AG04449 (cell line): ENCODE measurements at regions not wholly inside any gene's neighbourhood (a gene's known extent, or its start where the extent isn't known, plus 50 kb on each side); places are given as distances from the start of the nearest gene placed in this dataset.
"Not testable (repeated sequence)": the region's sequence is repeated elsewhere in the genome, so short reads cannot be mapped to it uniquely, and the experiment has no call there.

Experiments used
- CTCF ChIA-PET: fragments of 350-600 bp; formaldehyde crosslinking; extraction: SDS; loops from one replicate; lab custom pipeline; 2021; ENCODE audit warnings: antibody characterized with exemption; lab: Yijun Ruan, JAX
- POLR2A ChIA-PET: fragments of 400-600, 350-600 bp; formaldehyde crosslinking; extraction: SDS; loops from one replicate; lab custom pipeline; 2020; ENCODE audit warnings: antibody characterized with exemption, inconsistent platforms; lab: Yijun Ruan, JAX
- DNase-seq: peaks from one replicate; pipeline ENCODE4 v3.0.0-alpha.2; 2010; ENCODE audit warnings: low read depth, low spot score
- H3K4me3 ChIP-seq: 2 replicates; pipeline ENCODE4 v1.5.1; 2011; ENCODE audit warnings: low read depth, mild to moderate bottlenecking, control low read depth, low read length
- CTCF ChIP-seq: IDR thresholded peaks from one replicate; pipeline ENCODE4 v1.5.1; 2011; ENCODE audit warnings: mild to moderate bottlenecking, moderate library complexity, low read length, control low read depth, inconsistent platforms; ENCODE audit not compliant: insufficient read depth; ENCODE audit errors: missing control alignments

DNA sequence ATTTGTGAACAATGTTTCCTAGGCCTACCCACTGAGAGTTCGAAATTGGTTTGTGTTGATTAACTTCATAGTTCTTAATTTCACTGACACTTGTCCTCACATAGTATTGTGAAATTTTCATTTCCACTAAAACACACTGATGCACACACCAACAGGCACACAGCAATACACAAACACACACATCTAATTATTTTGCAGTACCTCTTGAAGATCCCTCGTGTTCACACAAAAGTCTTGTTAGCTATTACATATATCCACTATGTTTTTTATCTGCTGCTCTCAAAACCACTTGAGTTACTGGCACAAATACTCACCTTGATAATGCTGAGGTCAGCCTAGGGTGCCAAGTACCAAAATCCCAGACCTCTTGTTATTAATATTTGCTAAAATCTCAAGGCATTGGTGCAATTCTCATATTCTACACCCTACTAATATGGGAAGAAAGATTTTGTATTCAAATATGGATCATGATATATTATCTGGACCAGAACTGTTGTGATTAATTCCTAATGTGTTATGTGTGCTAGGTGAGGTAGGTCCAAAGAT lies 767.4 kb upstream of the CDH10 start:
- ChIA-PET CTCF (no interaction called here), POLR2A (no interaction called here)
- TF ChIP-seq CTCF: no peak
- no peak for DNase-seq
- no peak overlapping the region for H3K4me3 ChIP-seq

DNA sequence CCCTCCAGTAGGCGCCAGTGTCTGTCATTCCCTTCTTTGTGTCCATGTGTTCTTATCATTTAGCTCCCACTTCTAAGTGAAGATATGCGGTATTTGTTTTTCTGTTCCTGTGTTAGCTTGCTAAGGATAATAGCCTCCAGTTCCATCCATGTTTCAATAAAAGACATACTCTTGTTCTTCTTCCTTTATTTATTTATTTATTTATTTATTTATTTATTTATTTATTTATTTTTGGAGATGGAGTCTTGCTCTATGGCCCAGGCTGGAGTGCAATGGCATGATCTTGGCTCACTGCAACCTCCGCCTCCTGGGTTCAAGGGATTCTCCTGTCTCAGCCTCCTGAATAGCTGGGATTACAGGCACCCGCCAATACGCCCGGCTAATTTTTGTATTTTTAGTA lies 762.6 kb upstream of the CDH10 start:
- POLR2A ChIA-PET, CTCF ChIA-PET, H3K4me3 ChIP-seq, DNase-seq: not testable (repeated sequence)

DNA sequence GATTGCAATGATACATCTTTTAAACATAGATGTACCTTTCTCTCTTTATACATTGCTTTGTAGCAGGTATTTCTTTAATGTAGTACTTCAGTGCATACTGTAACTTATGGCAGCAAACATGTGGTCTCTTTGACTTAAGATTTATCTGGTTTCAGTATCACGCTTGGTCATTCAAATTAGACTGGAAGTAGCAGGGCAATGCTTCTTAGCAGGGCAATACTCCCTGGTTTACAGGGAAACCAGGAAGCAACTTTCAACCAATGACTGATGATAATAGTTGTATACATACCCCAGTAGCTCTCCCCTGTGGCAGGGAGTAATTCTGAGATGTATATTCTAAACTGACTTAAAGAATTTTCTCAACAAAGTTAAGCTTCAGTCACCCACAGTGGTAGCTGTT lies 761.1 kb upstream of the CDH10 start:
- no peak for TF ChIP-seq CTCF
- DNase-seq: no peak
- ChIA-PET POLR2A (no interaction called here), CTCF (no interaction called here)
- H3K4me3 ChIP-seq: no peak overlapping the region

GRCh38 chr5:25399878-25400480 lies 755.2 kb upstream of the CDH10 start:
- DNase-seq: no peak
- POLR2A ChIA-PET: no interaction called here
- no peak overlapping the region for H3K4me3 ChIP-seq
- no peak for TF ChIP-seq CTCF
- CTCF ChIA-PET: no interaction called here

DNA sequence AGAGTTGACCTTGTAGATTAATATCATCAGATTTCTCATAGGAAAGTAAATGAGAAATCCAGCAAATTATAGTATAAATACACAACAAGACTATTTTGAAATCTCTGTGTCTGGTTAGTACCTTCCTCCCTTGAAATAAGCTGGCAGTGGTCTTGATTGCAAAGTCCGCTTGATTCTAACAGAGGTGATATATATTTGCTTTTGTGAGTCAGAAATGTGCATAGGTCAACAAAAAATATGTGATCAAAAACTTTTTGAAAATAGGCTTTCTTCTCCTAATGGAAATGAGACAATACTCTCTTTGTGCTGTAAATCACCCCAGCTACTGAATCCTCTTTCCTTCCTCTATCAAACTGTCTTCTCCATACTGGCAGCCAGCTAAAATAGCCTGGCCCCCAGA lies 749.2 kb upstream of the CDH10 start:
- no peak for DNase-seq
- ChIA-PET POLR2A (no interaction called here), CTCF (no interaction called here)
- no peak for TF ChIP-seq CTCF
- no peak overlapping the region for H3K4me3 ChIP-seq

GRCh38 chr5:25393256-25393655 lies 748.5 kb upstream of the CDH10 start:
- no peak for TF ChIP-seq CTCF
- ChIA-PET POLR2A (no interaction called here), CTCF (no interaction called here)
- no peak overlapping the region for H3K4me3 ChIP-seq
- no peak for DNase-seq

DNA sequence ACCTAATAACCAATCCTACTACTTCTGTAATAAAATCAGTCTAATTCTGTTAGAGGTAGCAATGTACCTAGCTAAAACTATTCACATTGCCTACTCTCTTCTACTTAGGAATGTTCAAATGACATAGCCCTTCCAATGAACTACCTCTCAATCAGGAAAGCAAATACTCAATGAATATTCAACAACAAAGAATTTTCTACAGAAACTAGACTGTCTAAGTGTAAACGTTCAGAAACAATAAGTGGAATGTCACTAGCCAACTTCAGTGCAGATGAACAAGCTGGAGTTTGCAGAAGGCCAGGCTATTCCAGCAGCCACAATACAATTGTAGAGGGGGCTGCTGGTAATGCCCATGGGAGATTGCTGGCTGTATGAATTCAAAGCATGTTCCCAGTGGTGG lies 743.2 kb upstream of the CDH10 start:
- POLR2A ChIA-PET: no interaction called here
- H3K4me3 ChIP-seq: no peak overlapping the region
- CTCF ChIA-PET: no interaction called here
- no peak for TF ChIP-seq CTCF
- DNase-seq: no peak
